ENCODE measurements at regions not wholly inside any gene's neighbourhood (a gene's known extent, or its start where the extent isn't known, plus 50 kb on each side); places are given as distances from the start of the nearest gene placed in this dataset.

GRCh38 chr2:158002079-158002478 lies 99.6 kb upstream of the UPP2 start:
- no peak for TF ChIP-seq CTCF (IDR thresholded peaks at IDR 0.05; ENCODE audit: insufficient read depth, low read length)
- TF ChIP-seq REST (IDR thresholded peaks at IDR 0.05; ENCODE audit: insufficient replicate concordance, low read depth) = no peak

Measured in HL-60 (cell line).